ENCODE measurements at regions not wholly inside any gene's neighbourhood (a gene's known extent, or its start where the extent isn't known, plus 50 kb on each side); places are given as distances from the start of the nearest gene placed in this dataset.
A peak's percentile ranks its signal among the peaks of the same experiment; 100 is the strongest.

GRCh38 chr14:99050309-99050708 is 221.7 kb downstream of the BCL11B start:
- H3K4me1 ChIP-seq (ENCODE audit: control insufficient read depth, insufficient read depth, low read length): no peaks in the 10 kb centered on the region
- H3K36me3 ChIP-seq (ENCODE audit: control insufficient read depth in 2 of 2, insufficient read depth in 1 of 2, low read length in 2 of 2): no peaks in the 10 kb centered on the region
- ChIA-PET CTCF (no interaction called here), POLR2A (no interaction called here)
- no peak overlapping the region for H3K4me3 ChIP-seq (ENCODE audit: low read depth, low read length)
- no peaks in the 10 kb centered on the region; the same call in 1 of the 2 replicates for H3K9me3 ChIP-seq (ENCODE audit: control insufficient read depth, insufficient read depth, low read depth, low read length)
- TF ChIP-seq ZNF639 (tag by site-specific recombination; IDR thresholded peaks at IDR 0.05): no peak
- no peak for TF ChIP-seq ZNF510 (tag by site-specific recombination; IDR thresholded peaks at IDR 0.05; ENCODE audit: insufficient replicate concordance)
- TF ChIP-seq RBAK (tag by site-specific recombination; IDR thresholded peaks at IDR 0.05): no peak
- no peak for TF ChIP-seq IKZF3 (tag by site-specific recombination; IDR thresholded peaks at IDR 0.05)
- TF ChIP-seq ZFHX2 (tag by site-specific recombination; conservative IDR thresholded peaks at IDR 0.05): no peak
- no peak for TF ChIP-seq ZNF549 (tag by site-specific recombination; IDR thresholded peaks at IDR 0.05)
- no peak for TF ChIP-seq ZNF843 (tag by site-specific recombination; IDR thresholded peaks at IDR 0.05)
- TF ChIP-seq ZNF707 (tag by site-specific recombination; IDR thresholded peaks at IDR 0.05): no peak
- no peak for TF ChIP-seq PRDM4 (tag by site-specific recombination; IDR thresholded peaks at IDR 0.05)
- TF ChIP-seq ZNF214 (tag by site-specific recombination; IDR thresholded peaks at IDR 0.05; ENCODE audit: borderline replicate concordance): no peak
- no peak for TF ChIP-seq TCF7L2 (IDR thresholded peaks at IDR 0.05; ENCODE audit: borderline replicate concordance, low read depth, low read length)
- TF ChIP-seq ZNF701 (tag by site-specific recombination; IDR thresholded peaks at IDR 0.05): no peak
- no peak for TF ChIP-seq ZNF645 (tag by site-specific recombination; IDR thresholded peaks at IDR 0.05)
- no peak for TF ChIP-seq ZBTB1 (tag by site-specific recombination; IDR thresholded peaks at IDR 0.05)
- no peak overlapping the region for H3K27ac ChIP-seq (ENCODE audit: extremely low read depth, low read depth, low read length)

- CTCF ChIA-PET: no interaction called here
- POLR2A ChIA-PET: no interaction called here
- Histone ChIP-seq H3K27ac (ENCODE audit: extremely low read depth, low read depth, low read length) (no peak overlapping the region), H3K9me3 (ENCODE audit: control insufficient read depth, insufficient read depth, low read depth, low read length) (no peaks in the 10 kb centered on the region; the same call in 1 of the 2 replicates), H3K4me1 (ENCODE audit: control insufficient read depth, insufficient read depth, low read length) (no peaks in the 10 kb centered on the region), H3K36me3 (ENCODE audit: control insufficient read depth in 2 of 2, insufficient read depth in 1 of 2, low read length in 2 of 2) (no peaks in the 10 kb centered on the region), H3K4me3 (ENCODE audit: low read depth, low read length) (no peak overlapping the region)
- TF ChIP-seq SETDB1 (IDR thresholded peaks at IDR 0.05; ENCODE audit: insufficient read length, low read length) (peak; percentile 71), ATF2 (tag by site-specific recombination; IDR thresholded peaks at IDR 0.05; ENCODE audit: low read depth) (peak; percentile 47; the same call in 1 of the 2 replicates), EGR2 (tag by site-specific recombination; IDR thresholded peaks at IDR 0.05; ENCODE audit: low read depth) (no peak)
Measured at GRCh38 chr14:99052467-99052866, 219.5 kb downstream of the BCL11B start.
